ENCODE measurements at regions not wholly inside any gene's neighbourhood (a gene's known extent, or its start where the extent isn't known, plus 50 kb on each side); places are given as distances from the start of the nearest gene placed in this dataset.

- no peak for DNase-seq
- H3K27me3 Mint-ChIP-seq = no peaks in the 10 kb centered on the region
- no peaks in the 10 kb centered on the region for H3K9me3 ChIP-seq
- H3K27me3 ChIP-seq (replicated peaks in 1 of 2; ENCODE audit: control insufficient read depth in 2 of 2, extremely low read depth in 1 of 2, insufficient read depth in 2 of 2, low read length in 1 of 2) = no peaks in the 10 kb centered on the region
- ChIA-PET POLR2A (no interaction called here), CTCF (interaction anchor here in 1 of 2 donors (0.6 kb wide), 1 partner anchor 1695 kb away, joined by 3 read pairs; no protein-coding TSS in a partner anchor)
- H3K27ac ChIP-seq (ENCODE audit: low read length) = no peak overlapping the region
- H3K4me3 Mint-ChIP-seq = no peak overlapping the region
- H3K4me1 ChIP-seq (ENCODE audit: control insufficient read depth in 1 of 2, extremely low read depth in 1 of 2, insufficient read depth in 2 of 2, low read length in 2 of 2) = no peaks in the 10 kb centered on the region
- no peaks in the 10 kb centered on the region for H3K36me3 ChIP-seq (ENCODE audit: control insufficient read depth in 2 of 2, extremely low read depth in 1 of 2, insufficient read depth in 1 of 2, low read length in 1 of 2)
- no peak overlapping the region for H3K4me3 ChIP-seq (ENCODE audit: control insufficient read depth in 1 of 2, extremely low read depth in 1 of 2, low read length in 1 of 2)
- no peak overlapping the region for H3K27ac Mint-ChIP-seq
- H3K4me1 Mint-ChIP-seq = no peaks in the 10 kb centered on the region
- no peak for ATAC-seq (replicated peaks in 1 of 4)
- H3K9me3 Mint-ChIP-seq = no peaks in the 10 kb centered on the region
- no peaks in the 10 kb centered on the region for H3K36me3 Mint-ChIP-seq
- WGBS (ENCODE audit: insufficient coverage) = no CpG with 5 or more reads among the region's 2 CpGs
Observed at GRCh38 chr6:141688916-141689315, 443.8 kb upstream of the GJE1 start.

- POLR2A ChIA-PET = no interaction called here
- Mint-ChIP-seq H3K36me3 (no peaks in the 10 kb centered on the region), H3K27ac (no peak overlapping the region), H3K4me1 (no peaks in the 10 kb centered on the region), H3K9me3 (no peaks in the 10 kb centered on the region), H3K4me3 (no peak overlapping the region), H3K27me3 (no peaks in the 10 kb centered on the region)
- H3K27me3 ChIP-seq (replicated peaks in 1 of 2; ENCODE audit: control insufficient read depth in 2 of 2, extremely low read depth in 1 of 2, insufficient read depth in 2 of 2, low read length in 1 of 2) = no peaks in the 10 kb centered on the region
- CTCF ChIA-PET = no interaction called here
- no peaks in the 10 kb centered on the region for H3K4me1 ChIP-seq (ENCODE audit: control insufficient read depth in 1 of 2, extremely low read depth in 1 of 2, insufficient read depth in 2 of 2, low read length in 2 of 2)
- no peak overlapping the region for H3K27ac ChIP-seq (ENCODE audit: low read length)
- DNase-seq (no peak), ATAC-seq (replicated peaks in 1 of 4) (no peak)
- H3K9me3 ChIP-seq = no peaks in the 10 kb centered on the region
- no peak overlapping the region for H3K4me3 ChIP-seq (ENCODE audit: control insufficient read depth in 1 of 2, extremely low read depth in 1 of 2, low read length in 1 of 2)
- no CpG with 5 or more reads among the region's 1 CpG for WGBS (ENCODE audit: insufficient coverage)
- no peaks in the 10 kb centered on the region for H3K36me3 ChIP-seq (ENCODE audit: control insufficient read depth in 2 of 2, extremely low read depth in 1 of 2, insufficient read depth in 1 of 2, low read length in 1 of 2)
Observed at GRCh38 chr6:141685416-141685815, 447.3 kb upstream of the GJE1 start.

- H3K4me1 ChIP-seq (ENCODE audit: control insufficient read depth in 1 of 2, extremely low read depth in 1 of 2, insufficient read depth in 2 of 2, low read length in 2 of 2) = no peaks in the 10 kb centered on the region
- no peak for ATAC-seq (replicated peaks in 1 of 4)
- Mint-ChIP-seq H3K4me1 (peaks cover 0 to 3% (median 2%) of the 10 kb centered on the region in 3 donors), H3K27me3 (peaks cover 0 to 3% of the 10 kb centered on the region in 2 donors), H3K4me3 (no peak overlapping the region), H3K9me3 (no peaks in the 10 kb centered on the region), H3K27ac (no peak overlapping the region), H3K36me3 (no peaks in the 10 kb centered on the region)
- H3K27ac ChIP-seq (ENCODE audit: low read length) = no peak overlapping the region
- ChIA-PET CTCF (no interaction called here), POLR2A (no interaction called here)
- no peaks in the 10 kb centered on the region for H3K36me3 ChIP-seq (ENCODE audit: control insufficient read depth in 2 of 2, extremely low read depth in 1 of 2, insufficient read depth in 1 of 2, low read length in 1 of 2)
- DNase-seq = no peak
- no peaks in the 10 kb centered on the region for H3K9me3 ChIP-seq
- no peaks in the 10 kb centered on the region for H3K27me3 ChIP-seq (replicated peaks in 1 of 2; ENCODE audit: control insufficient read depth in 2 of 2, extremely low read depth in 1 of 2, insufficient read depth in 2 of 2, low read length in 1 of 2)
- no peak overlapping the region for H3K4me3 ChIP-seq (ENCODE audit: control insufficient read depth in 1 of 2, extremely low read depth in 1 of 2, low read length in 1 of 2)
Observed at GRCh38 chr6:141682391-141682790, 450.3 kb upstream of the GJE1 start.

GRCh38 chr6:141677598-141678211 lies 455.0 kb upstream of the GJE1 start:
- ATAC-seq (replicated peaks in 1 of 4) = no peak
- H3K4me3 Mint-ChIP-seq = no peak overlapping the region

GRCh38 chr6:141675957-141676356 lies 456.8 kb upstream of the GJE1 start:
- Mint-ChIP-seq H3K36me3 (no peaks in the 10 kb centered on the region), H3K27me3 (peaks cover 4 to 8% of the 10 kb centered on the region in 2 donors), H3K4me1 (peaks cover 0 to 3% (median 2%) of the 10 kb centered on the region in 3 donors), H3K4me3 (no peak overlapping the region), H3K9me3 (no peaks in the 10 kb centered on the region), H3K27ac (no peak overlapping the region)
- POLR2A ChIA-PET = no interaction called here
- H3K4me3 ChIP-seq (ENCODE audit: control insufficient read depth in 1 of 2, extremely low read depth in 1 of 2, low read length in 1 of 2) = no peak overlapping the region
- H3K27me3 ChIP-seq (replicated peaks in 1 of 2; ENCODE audit: control insufficient read depth in 2 of 2, extremely low read depth in 1 of 2, insufficient read depth in 2 of 2, low read length in 1 of 2) = no peaks in the 10 kb centered on the region
- H3K36me3 ChIP-seq (ENCODE audit: control insufficient read depth in 2 of 2, extremely low read depth in 1 of 2, insufficient read depth in 1 of 2, low read length in 1 of 2) = no peaks in the 10 kb centered on the region
- no CpG with 5 or more reads among the region's 1 CpG for WGBS (ENCODE audit: insufficient coverage)
- DNase-seq (no peak), ATAC-seq (replicated peaks in 1 of 4) (no peak)
- H3K9me3 ChIP-seq = no peaks in the 10 kb centered on the region
- CTCF ChIA-PET = interaction anchor here (0.5 to 0.6 kb wide), 2 partner anchors 370 to 532 kb away, joined by 3 read pairs; no protein-coding TSS in a partner anchor
- no peaks in the 10 kb centered on the region for H3K4me1 ChIP-seq (ENCODE audit: control insufficient read depth in 1 of 2, extremely low read depth in 1 of 2, insufficient read depth in 2 of 2, low read length in 2 of 2)
- no peak overlapping the region for H3K27ac ChIP-seq (ENCODE audit: low read length)

More at GRCh38 chr6:141677598-141678211, 455.0 kb upstream of the GJE1 start:
- Mint-ChIP-seq H3K4me1 (peaks cover 0 to 3% (median 2%) of the 10 kb centered on the region in 3 donors), H3K36me3 (no peaks in the 10 kb centered on the region), H3K27me3 (peaks cover 0 to 3% of the 10 kb centered on the region in 2 donors), H3K9me3 (no peaks in the 10 kb centered on the region), H3K27ac (no peak overlapping the region)
- Histone ChIP-seq H3K27ac (ENCODE audit: low read length) (no peak overlapping the region), H3K27me3 (replicated peaks in 1 of 2; ENCODE audit: control insufficient read depth in 2 of 2, extremely low read depth in 1 of 2, insufficient read depth in 2 of 2, low read length in 1 of 2) (no peaks in the 10 kb centered on the region), H3K36me3 (ENCODE audit: control insufficient read depth in 2 of 2, extremely low read depth in 1 of 2, insufficient read depth in 1 of 2, low read length in 1 of 2) (no peaks in the 10 kb centered on the region), H3K9me3 (no peaks in the 10 kb centered on the region), H3K4me3 (ENCODE audit: control insufficient read depth in 1 of 2, extremely low read depth in 1 of 2, low read length in 1 of 2) (no peak overlapping the region), H3K4me1 (ENCODE audit: control insufficient read depth in 1 of 2, extremely low read depth in 1 of 2, insufficient read depth in 2 of 2, low read length in 2 of 2) (no peaks in the 10 kb centered on the region)
- WGBS (ENCODE audit: insufficient coverage) = no CpG with 5 or more reads among the region's 4 CpGs
- DNase-seq = peak in 1 of 35 experiments; percentile 35
- POLR2A ChIA-PET = no interaction called here
- CTCF ChIA-PET = interaction anchor here in 1 of 2 donors (0.5 to 1.0 kb wide), 2 partner anchors 317 to 435 kb away, joined by 3 to 4 read pairs; no protein-coding TSS in a partner anchor

- Mint-ChIP-seq H3K4me3 (no peak overlapping the region), H3K27me3 (peaks cover 8 to 11% of the 10 kb centered on the region in 2 donors), H3K36me3 (no peaks in the 10 kb centered on the region), H3K4me1 (no peaks in the 10 kb centered on the region), H3K27ac (no peak overlapping the region), H3K9me3 (no peaks in the 10 kb centered on the region)
- Histone ChIP-seq H3K4me1 (ENCODE audit: control insufficient read depth in 1 of 2, extremely low read depth in 1 of 2, insufficient read depth in 2 of 2, low read length in 2 of 2) (no peaks in the 10 kb centered on the region), H3K36me3 (ENCODE audit: control insufficient read depth in 2 of 2, extremely low read depth in 1 of 2, insufficient read depth in 1 of 2, low read length in 1 of 2) (no peaks in the 10 kb centered on the region), H3K4me3 (ENCODE audit: control insufficient read depth in 1 of 2, extremely low read depth in 1 of 2, low read length in 1 of 2) (no peak overlapping the region), H3K9me3 (no peaks in the 10 kb centered on the region), H3K27me3 (replicated peaks in 1 of 2; ENCODE audit: control insufficient read depth in 2 of 2, extremely low read depth in 1 of 2, insufficient read depth in 2 of 2, low read length in 1 of 2) (no peaks in the 10 kb centered on the region), H3K27ac (ENCODE audit: low read length) (no peak overlapping the region)
- ChIA-PET POLR2A (no interaction called here), CTCF (no interaction called here)
- no peak for DNase-seq
- no peak for ATAC-seq (replicated peaks in 1 of 4)
- whole genome bisulfite sequencing (ENCODE audit: insufficient coverage) = 85% methylated on average over 3 of the region's 7 CpGs
Observed at GRCh38 chr6:141669141-141669540, 463.6 kb upstream of the GJE1 start.

Data from T-cell (primary cell).